Lung (tissue), 11 donors: ENCODE measurements at regions not wholly inside any gene's neighbourhood (a gene's known extent, or its start where the extent isn't known, plus 50 kb on each side); places are given as distances from the start of the nearest gene placed in this dataset.

Experiments used
- ATAC-seq: fragments of 200-7000 bp; cut with Tn5 transposase; one replicate; pipeline ENCODE4 v1.9.1; 2020; ENCODE audit warnings: moderate number of reproducible peaks; ENCODE audit not compliant: insufficient read depth, low FRiP score
- DNase-seq, 3 donors: peaks; one replicate each; pipeline ENCODE4 v3.0.0-alpha.2; 2013 to 2017
- H3K27ac ChIP-seq, 2 donors: one replicate each; pipeline ENCODE4 v1.5.1; 2013; ENCODE audit warnings: mild to moderate bottlenecking in 2 of 2, moderate library complexity in 2 of 2, control low read depth in 1 of 2, inconsistent platforms in 1 of 2, low read depth in 1 of 2, low read length in 1 of 2
- H3K27me3 ChIP-seq, 3 donors: one replicate each; pipeline ENCODE4 v1.5.1; 2013; ENCODE audit warnings: low read length in 2 of 3; ENCODE audit not compliant: control insufficient read depth in 3 of 3, insufficient read depth in 3 of 3
- H3K36me3 ChIP-seq, 4 donors: one replicate each; pipeline ENCODE4 v1.5.1; 2013; ENCODE audit warnings: low read length in 4 of 4, mild to moderate bottlenecking in 1 of 4, moderate library complexity in 1 of 4; ENCODE audit not compliant: control insufficient read depth in 4 of 4, insufficient read depth in 4 of 4
- H3K4me1 ChIP-seq, 5 donors: one replicate each; pipeline ENCODE4 v1.5.1; 2013; ENCODE audit warnings: low read length in 5 of 5, mild to moderate bottlenecking in 2 of 5, moderate library complexity in 1 of 5; ENCODE audit not compliant: control insufficient read depth in 5 of 5, insufficient read depth in 5 of 5
- H3K4me3 ChIP-seq: one replicate; pipeline ENCODE4 v1.5.1; 2013; ENCODE audit warnings: mild to moderate bottlenecking, control low read depth, moderate library complexity
- H3K9ac ChIP-seq, 2 donors: one replicate each; pipeline ENCODE4 v1.5.1; 2013; ENCODE audit warnings: low read length in 2 of 2, control low read depth in 1 of 2; ENCODE audit not compliant: insufficient read depth in 1 of 2
- H3K9me3 ChIP-seq, 4 donors: one replicate each; pipeline ENCODE4 v1.5.1; 2013; ENCODE audit warnings: low read length in 3 of 4, mild to moderate bottlenecking in 1 of 4, moderate library complexity in 1 of 4; ENCODE audit not compliant: control insufficient read depth in 4 of 4, insufficient read depth in 3 of 4
- CTCF ChIP-seq: IDR thresholded peaks from 2 replicates; pipeline ENCODE4 v1.5.1; 2012; ENCODE audit warnings: mild to moderate bottlenecking; ENCODE audit errors: control extremely low read depth, extremely low read depth
- WGBS, 2 donors: extraction: QIAGEN DNeasy Blood & Tissue Kit; methylation state at CpG; one replicate each; pipeline ENCODE4 v1.1.7; 2013; 5-methylcytosine and 5-hydroxymethylcytosine counted together
- donor health status: control.
- donor health status: control.
- donor health status: Bipolar disorder and iron deficiency.
- donor health status: healthy.
- donor health status: DM: yes; HTN: yes; CAD: no.

- Histone ChIP-seq H3K9ac (no peak overlapping the region), H3K9me3 (no peaks in the 10 kb centered on the region), H3K4me3 (no peak overlapping the region), H3K27me3 (no peaks in the 10 kb centered on the region), H3K4me1 (no peaks in the 10 kb centered on the region), H3K27ac (no peak overlapping the region), H3K36me3 (no peaks in the 10 kb centered on the region)
- no peak for ATAC-seq
- 86 to 92% methylated on average over 3 of the region's 3 CpGs for WGBS, 2 donors
- no peak for DNase-seq
- no peak for TF ChIP-seq CTCF
Measured at GRCh38 chr18:65336411-65336810, 414.4 kb upstream of the CDH7 start.

GRCh38 chr18:65329010-65329409 is 421.8 kb upstream of the CDH7 start:
- no peak for DNase-seq
- 71 to 93% methylated on average over 2 of the region's 2 CpGs for WGBS, 2 donors
- ATAC-seq: no peak
- H3K36me3 ChIP-seq: no peaks in the 10 kb centered on the region
- no peaks in the 10 kb centered on the region for H3K4me1 ChIP-seq
- no peak overlapping the region for H3K9ac ChIP-seq
- no peak for TF ChIP-seq CTCF
- no peak overlapping the region for H3K4me3 ChIP-seq
- no peak overlapping the region for H3K27ac ChIP-seq
- H3K9me3 ChIP-seq: no peaks in the 10 kb centered on the region
- H3K27me3 ChIP-seq: no peaks in the 10 kb centered on the region

GRCh38 chr18:65326805-65327204 is 424.0 kb upstream of the CDH7 start:
- ATAC-seq (no peak), DNase-seq (no peak)
- H3K9me3 ChIP-seq: no peaks in the 10 kb centered on the region
- H3K4me1 ChIP-seq: no peaks in the 10 kb centered on the region
- H3K27me3 ChIP-seq: no peaks in the 10 kb centered on the region
- H3K9ac ChIP-seq: no peak overlapping the region
- TF ChIP-seq CTCF: no peak
- no peak overlapping the region for H3K27ac ChIP-seq
- H3K36me3 ChIP-seq: no peaks in the 10 kb centered on the region
- no peak overlapping the region for H3K4me3 ChIP-seq

GRCh38 chr18:65322895-65323294 is 427.9 kb upstream of the CDH7 start:
- no peak overlapping the region for H3K4me3 ChIP-seq
- no peak for ATAC-seq

More at GRCh38 chr18:65322895-65323294, 427.9 kb upstream of the CDH7 start:
- Histone ChIP-seq H3K27ac (no peak overlapping the region), H3K36me3 (no peaks in the 10 kb centered on the region), H3K9ac (no peak overlapping the region), H3K9me3 (no peaks in the 10 kb centered on the region), H3K27me3 (no peaks in the 10 kb centered on the region), H3K4me1 (no peaks in the 10 kb centered on the region)
- 69 to 80% methylated on average over 3 of the region's 3 CpGs for WGBS, 2 donors
- no peak for DNase-seq
- no peak for TF ChIP-seq CTCF
